ENCODE measurements at regions not wholly inside any gene's neighbourhood (a gene's known extent, or its start where the extent isn't known, plus 50 kb on each side); places are given as distances from the start of the nearest gene placed in this dataset.

DNA sequence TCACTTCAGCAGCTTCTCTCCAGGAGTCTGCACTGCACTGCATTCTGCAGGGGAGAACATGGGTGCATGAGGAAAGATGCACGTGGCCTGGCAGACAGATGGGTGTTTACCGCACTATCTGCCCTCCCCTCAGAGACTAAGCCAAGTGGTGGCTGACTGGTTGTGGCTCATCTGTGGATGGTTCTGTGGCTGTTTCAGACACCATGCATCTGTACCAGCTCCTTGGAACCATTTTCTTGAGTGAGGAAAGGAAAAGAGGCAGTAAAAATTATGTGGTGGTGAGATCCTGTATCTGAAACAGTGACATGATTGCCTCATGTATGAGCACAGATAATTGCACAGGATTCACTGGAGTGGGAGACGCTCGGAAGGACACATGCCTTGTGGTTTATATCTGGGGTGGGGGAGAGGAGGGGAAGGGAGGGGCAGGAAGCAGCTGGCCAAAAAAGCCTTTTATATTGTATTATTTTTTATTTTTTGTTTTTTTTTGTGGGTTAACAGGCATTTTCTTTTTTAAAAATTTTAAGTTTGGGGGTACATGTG, 161.7 kb downstream of the ERMARD start:
- Mint-ChIP-seq H3K4me3 (no peak overlapping the region), H3K27me3 (ENCODE audit: insufficient read depth, low read depth, poor library complexity) (peaks cover 7% of the 10 kb centered on the region), H3K27ac (no peak overlapping the region), H3K9me3 (peaks cover 2% of the 10 kb centered on the region; the same call in 2 of the 3 replicates), H3K36me3 (ENCODE audit: low read depth) (no peaks in the 10 kb centered on the region; the same call in 2 of the 3 replicates), H3K4me1 (peaks cover 5% of the 10 kb centered on the region)
- Histone ChIP-seq H3K27me3 (ENCODE audit: insufficient read depth) (no peaks in the 10 kb centered on the region), H3F3A (replicated peaks; ENCODE audit: low read depth) (0 out of 2 replicates have a peak, but pooled peaks cover 5% of the 10 kb centered on the region), H3K4me2 (no peak overlapping the region), H4K20me1 (replicated peaks; ENCODE audit: insufficient read depth) (no peaks in the 10 kb centered on the region), H3K27ac (ENCODE audit: low read depth) (no peak overlapping the region), H2AFZ (no peak overlapping the region), H3K4me3 (no peak overlapping the region), H3K9me2 (ENCODE audit: insufficient read depth) (no peaks in the 10 kb centered on the region), H3K4me1 (ENCODE audit: insufficient read depth) (no peaks in the 10 kb centered on the region), H3K36me3 (ENCODE audit: insufficient read depth) (no peaks in the 10 kb centered on the region), H3K79me2 (replicated peaks; ENCODE audit: insufficient read depth) (no peaks in the 10 kb centered on the region)
- ATAC-seq: no peak
- DNase-seq (ENCODE audit: low spot score): no peak
- TF ChIP-seq ZNF331 (CRISPR knock-in tag; IDR thresholded peaks at IDR 0.05; ENCODE audit: low read depth) (no peak), ZNF114 (CRISPR knock-in tag; IDR thresholded peaks at IDR 0.05) (no peak), CREB1 (CRISPR knock-in tag; IDR thresholded peaks at IDR 0.05; ENCODE audit: low read depth) (no peak), REST (IDR thresholded peaks at IDR 0.05; ENCODE audit: unreplicated experiment) (no peak), JUNB (IDR thresholded peaks at IDR 0.05; ENCODE audit: unreplicated experiment) (no peak), STAT1 (IDR thresholded peaks at IDR 0.05; ENCODE audit: unreplicated experiment) (no peak), EZH2phosphoT487 (IDR thresholded peaks at IDR 0.05; ENCODE audit: unreplicated experiment) (no peak), ETS1 (IDR thresholded peaks at IDR 0.05) (no peak), NANOG (IDR thresholded peaks at IDR 0.05; ENCODE audit: borderline replicate concordance) (no peak), POLR2AphosphoS5 (IDR thresholded peaks at IDR 0.05; ENCODE audit: low read depth) (no peak), CTCF (conservative IDR thresholded peaks at IDR 0.05; ENCODE audit: low read depth in 2 of 2) (no peak), EZH2 (IDR thresholded peaks at IDR 0.05; ENCODE audit: low read depth, unreplicated experiment) (no peak)
- TF ChIP-seq, protein P1, sequence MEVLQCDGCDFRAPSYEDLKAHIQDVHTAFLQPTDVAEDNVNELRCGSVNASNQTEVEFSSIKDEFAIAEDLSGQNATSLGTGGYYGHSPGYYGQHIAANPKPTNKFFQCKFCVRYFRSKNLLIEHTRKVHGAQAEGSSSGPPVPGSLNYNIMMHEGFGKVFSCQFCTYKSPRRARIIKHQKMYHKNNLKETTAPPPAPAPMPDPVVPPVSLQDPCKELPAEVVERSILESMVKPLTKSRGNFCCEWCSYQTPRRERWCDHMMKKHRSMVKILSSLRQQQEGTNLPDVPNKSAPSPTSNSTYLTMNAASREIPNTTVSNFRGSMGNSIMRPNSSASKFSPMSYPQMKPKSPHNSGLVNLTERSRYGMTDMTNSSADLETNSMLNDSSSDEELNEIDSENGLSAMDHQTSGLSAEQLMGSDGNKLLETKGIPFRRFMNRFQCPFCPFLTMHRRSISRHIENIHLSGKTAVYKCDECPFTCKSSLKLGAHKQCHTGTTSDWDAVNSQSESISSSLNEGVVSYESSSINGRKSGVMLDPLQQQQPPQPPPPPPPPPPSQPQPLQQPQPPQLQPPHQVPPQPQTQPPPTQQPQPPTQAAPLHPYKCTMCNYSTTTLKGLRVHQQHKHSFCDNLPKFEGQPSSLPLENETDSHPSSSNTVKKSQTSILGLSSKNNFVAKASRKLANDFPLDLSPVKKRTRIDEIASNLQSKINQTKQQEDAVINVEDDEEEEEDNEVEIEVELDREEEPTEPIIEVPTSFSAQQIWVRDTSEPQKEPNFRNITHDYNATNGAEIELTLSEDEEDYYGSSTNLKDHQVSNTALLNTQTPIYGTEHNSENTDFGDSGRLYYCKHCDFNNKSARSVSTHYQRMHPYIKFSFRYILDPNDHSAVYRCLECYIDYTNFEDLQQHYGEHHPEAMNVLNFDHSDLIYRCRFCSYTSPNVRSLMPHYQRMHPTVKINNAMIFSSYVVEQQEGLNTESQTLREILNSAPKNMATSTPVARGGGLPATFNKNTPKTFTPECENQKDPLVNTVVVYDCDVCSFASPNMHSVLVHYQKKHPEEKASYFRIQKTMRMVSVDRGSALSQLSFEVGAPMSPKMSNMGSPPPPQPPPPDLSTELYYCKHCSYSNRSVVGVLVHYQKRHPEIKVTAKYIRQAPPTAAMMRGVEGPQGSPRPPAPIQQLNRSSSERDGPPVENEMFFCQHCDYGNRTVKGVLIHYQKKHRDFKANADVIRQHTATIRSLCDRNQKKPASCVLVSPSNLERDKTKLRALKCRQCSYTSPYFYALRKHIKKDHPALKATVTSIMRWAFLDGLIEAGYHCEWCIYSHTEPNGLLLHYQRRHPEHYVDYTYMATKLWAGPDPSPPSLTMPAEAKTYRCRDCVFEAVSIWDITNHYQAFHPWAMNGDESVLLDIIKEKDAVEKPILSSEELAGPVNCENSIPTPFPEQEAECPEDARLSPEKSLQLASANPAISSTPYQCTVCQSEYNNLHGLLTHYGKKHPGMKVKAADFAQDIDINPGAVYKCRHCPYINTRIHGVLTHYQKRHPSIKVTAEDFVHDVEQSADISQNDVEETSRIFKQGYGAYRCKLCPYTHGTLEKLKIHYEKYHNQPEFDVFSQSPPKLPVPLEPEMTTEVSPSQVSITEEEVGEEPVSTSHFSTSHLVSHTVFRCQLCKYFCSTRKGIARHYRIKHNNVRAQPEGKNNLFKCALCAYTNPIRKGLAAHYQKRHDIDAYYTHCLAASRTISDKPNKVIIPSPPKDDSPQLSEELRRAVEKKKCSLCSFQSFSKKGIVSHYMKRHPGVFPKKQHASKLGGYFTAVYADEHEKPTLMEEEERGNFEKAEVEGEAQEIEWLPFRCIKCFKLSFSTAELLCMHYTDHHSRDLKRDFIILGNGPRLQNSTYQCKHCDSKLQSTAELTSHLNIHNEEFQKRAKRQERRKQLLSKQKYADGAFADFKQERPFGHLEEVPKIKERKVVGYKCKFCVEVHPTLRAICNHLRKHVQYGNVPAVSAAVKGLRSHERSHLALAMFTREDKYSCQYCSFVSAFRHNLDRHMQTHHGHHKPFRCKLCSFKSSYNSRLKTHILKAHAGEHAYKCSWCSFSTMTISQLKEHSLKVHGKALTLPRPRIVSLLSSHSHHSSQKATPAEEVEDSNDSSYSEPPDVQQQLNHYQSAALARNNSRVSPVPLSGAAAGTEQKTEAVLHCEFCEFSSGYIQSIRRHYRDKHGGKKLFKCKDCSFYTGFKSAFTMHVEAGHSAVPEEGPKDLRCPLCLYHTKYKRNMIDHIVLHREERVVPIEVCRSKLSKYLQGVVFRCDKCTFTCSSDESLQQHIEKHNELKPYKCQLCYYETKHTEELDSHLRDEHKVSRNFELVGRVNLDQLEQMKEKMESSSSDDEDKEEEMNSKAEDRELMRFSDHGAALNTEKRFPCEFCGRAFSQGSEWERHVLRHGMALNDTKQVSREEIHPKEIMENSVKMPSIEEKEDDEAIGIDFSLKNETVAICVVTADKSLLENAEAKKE (CRISPR knock-in tag; IDR thresholded peaks at IDR 0.05): no peak

Measured in GM23338 (cell line).